ENCODE measurements at regions not wholly inside any gene's neighbourhood (a gene's known extent, or its start where the extent isn't known, plus 50 kb on each side); places are given as distances from the start of the nearest gene placed in this dataset.

- Histone ChIP-seq H3K4me3 (ENCODE audit: low read depth in 2 of 2, low read length in 2 of 2) (no peak overlapping the region), H3K9me3 (ENCODE audit: control insufficient read depth, insufficient read depth, low read depth, low read length) (no peaks in the 10 kb centered on the region), H3K36me3 (ENCODE audit: control insufficient read depth, insufficient read depth, low read length) (no peaks in the 10 kb centered on the region), H3K27ac (ENCODE audit: low read length) (no peak overlapping the region), H3K4me1 (ENCODE audit: control insufficient read depth, insufficient read depth, low read length) (no peaks in the 10 kb centered on the region; the same call in 1 of the 2 replicates), H3K27me3 (ENCODE audit: control insufficient read depth, insufficient read depth, low read length) (no peaks in the 10 kb centered on the region)
- intact Hi-C loops (cut with micrococcal nuclease; ENCODE audit: unreplicated experiment) = no loop called here
- ATAC-seq (no peak), DNase-seq (ENCODE audit: low read depth, low spot score) (no peak)
- TF ChIP-seq SIN3A (IDR thresholded peaks at IDR 0.05; ENCODE audit: borderline replicate concordance, insufficient read depth, low read depth, low read length) = no peak
- ChIA-PET CTCF (no interaction called here), POLR2A (no interaction called here)
- no TSS peak for BruUV-seq (replicated peaks)
- in situ Hi-C loops (cut with HindIII; ENCODE audit: low pct_unique_long_range_greater_than_20kb, low sequenced_read_pairs) = no loop called here
Observed at GRCh38 chr1:201617157-201617556, 78.2 kb downstream of the NAV1 start.

- no TSS peak for BruUV-seq (replicated peaks)
- intact Hi-C loops (cut with micrococcal nuclease; ENCODE audit: unreplicated experiment) = no loop called here
- Histone ChIP-seq H3K4me1 (ENCODE audit: control insufficient read depth, insufficient read depth, low read length) (no peaks in the 10 kb centered on the region; the same call in 1 of the 2 replicates), H3K27me3 (ENCODE audit: control insufficient read depth, insufficient read depth, low read length) (no peaks in the 10 kb centered on the region), H3K27ac (ENCODE audit: low read length) (no peak overlapping the region), H3K9me3 (ENCODE audit: control insufficient read depth, insufficient read depth, low read depth, low read length) (no peaks in the 10 kb centered on the region), H3K36me3 (ENCODE audit: control insufficient read depth, insufficient read depth, low read length) (no peaks in the 10 kb centered on the region), H3K4me3 (ENCODE audit: low read depth in 2 of 2, low read length in 2 of 2) (no peak overlapping the region)
- ChIA-PET CTCF (no interaction called here), POLR2A (interaction anchor here (0.5 kb wide), 1 partner anchor 727 kb away, joined by 6 read pairs; no protein-coding TSS in a partner anchor)
- in situ Hi-C loops (cut with HindIII; ENCODE audit: low pct_unique_long_range_greater_than_20kb, low sequenced_read_pairs) = no loop called here
- no peak for DNase-seq (ENCODE audit: low read depth, low spot score)
- ATAC-seq = no peak
- no peak for TF ChIP-seq POLR2AphosphoS5 (IDR thresholded peaks at IDR 0.05; ENCODE audit: low read depth, low read length)
- no peak for TF ChIP-seq TCF7L2 (IDR thresholded peaks at IDR 0.05; ENCODE audit: low read depth, low read length)
- no peak for TF ChIP-seq REST (IDR thresholded peaks at IDR 0.05; ENCODE audit: insufficient read depth in 1 of 2, low read depth in 2 of 2, low read length in 1 of 2)
- TF ChIP-seq SIN3A (IDR thresholded peaks at IDR 0.05; ENCODE audit: borderline replicate concordance, insufficient read depth, low read depth, low read length) = no peak
- TF ChIP-seq CTCF (IDR thresholded peaks at IDR 0.05) = no peak
Observed at GRCh38 chr1:201618389-201618788, 79.5 kb downstream of the NAV1 start.

GRCh38 chr1:201618905-201619304 lies 80.0 kb downstream of the NAV1 start:
- H3K36me3 ChIP-seq (ENCODE audit: control insufficient read depth, insufficient read depth, low read length) = no peaks in the 10 kb centered on the region
- no peaks in the 10 kb centered on the region; the same call in 1 of the 2 replicates for H3K4me1 ChIP-seq (ENCODE audit: control insufficient read depth, insufficient read depth, low read length)
- in situ Hi-C loops (cut with HindIII; ENCODE audit: low pct_unique_long_range_greater_than_20kb, low sequenced_read_pairs) = no loop called here
- H3K27me3 ChIP-seq (ENCODE audit: control insufficient read depth, insufficient read depth, low read length) = no peaks in the 10 kb centered on the region
- DNase-seq (ENCODE audit: low read depth, low spot score) (no peak), ATAC-seq (no peak)
- POLR2A ChIA-PET = no interaction called here
- H3K4me3 ChIP-seq (ENCODE audit: low read depth in 2 of 2, low read length in 2 of 2) = no peak overlapping the region
- TF ChIP-seq SIN3A (IDR thresholded peaks at IDR 0.05; ENCODE audit: borderline replicate concordance, insufficient read depth, low read depth, low read length) = no peak
- no peak for TF ChIP-seq REST (IDR thresholded peaks at IDR 0.05; ENCODE audit: insufficient read depth in 1 of 2, low read depth in 2 of 2, low read length in 1 of 2)
- TF ChIP-seq TCF7L2 (IDR thresholded peaks at IDR 0.05; ENCODE audit: low read depth, low read length) = no peak
- no peak for TF ChIP-seq CTCF (IDR thresholded peaks at IDR 0.05)
- no peak for TF ChIP-seq POLR2AphosphoS5 (IDR thresholded peaks at IDR 0.05; ENCODE audit: low read depth, low read length)
- no TSS peak for BruUV-seq (replicated peaks)
- intact Hi-C loops (cut with micrococcal nuclease; ENCODE audit: unreplicated experiment) = no loop called here
- CTCF ChIA-PET = interaction anchor here (0.7 kb wide), 1 partner anchor 17 kb away, joined by 3 read pairs; no protein-coding TSS in a partner anchor
- no peaks in the 10 kb centered on the region for H3K9me3 ChIP-seq (ENCODE audit: control insufficient read depth, insufficient read depth, low read depth, low read length)
- no peak overlapping the region for H3K27ac ChIP-seq (ENCODE audit: low read length)
